Stimulated activated CD4-positive, alpha-beta T cell treated with anti-CD3 and anti-CD28 coated beads, Interleukin-12 subunit alpha, Interleukin-12 subunit beta, amount 100 ng/mL, for 4 hours (primary cell): ENCODE measurements at regions not wholly inside any gene's neighbourhood (a gene's known extent, or its start where the extent isn't known, plus 50 kb on each side); places are given as distances from the start of the nearest gene placed in this dataset.

Source experiments
- DNase-seq: peaks from one replicate; pipeline ENCODE4 v3.0.0-alpha.2; 2020

GRCh38 chr14:36408388-36408787 lies 88.0 kb upstream of the MBIP start:
- DNase-seq: no peak

- no peak for DNase-seq
Observed at GRCh38 chr14:36405589-36406274, 85.3 kb upstream of the MBIP start.

GRCh38 chr14:36402867-36403266 lies 82.4 kb upstream of the MBIP start:
- DNase-seq: no peak

- DNase-seq: no peak
Observed at GRCh38 chr14:36398463-36399291, 78.2 kb upstream of the MBIP start.

- DNase-seq: no peak
Observed at GRCh38 chr14:36397357-36397756, 76.9 kb upstream of the MBIP start.

- no peak for DNase-seq
Observed at GRCh38 chr14:36396798-36397197, 76.4 kb upstream of the MBIP start.

- no peak for DNase-seq
Observed at GRCh38 chr14:36394593-36394992, 74.2 kb upstream of the MBIP start.

- DNase-seq: no peak
Observed at GRCh38 chr14:36390718-36391117, 70.3 kb upstream of the MBIP start.

GRCh38 chr14:36383767-36384431 lies 63.5 kb upstream of the MBIP start:
- DNase-seq: no peak

- DNase-seq: peak; percentile 65
Observed at GRCh38 chr14:36373982-36374673, 53.7 kb upstream of the MBIP start.
